ENCODE measurements at regions not wholly inside any gene's neighbourhood (a gene's known extent, or its start where the extent isn't known, plus 50 kb on each side); places are given as distances from the start of the nearest gene placed in this dataset.

GRCh38 chr17:68734931-68735330, 133.8 kb upstream of the FAM20A start:
- TF ChIP-seq CTCF (IDR thresholded peaks at IDR 0.05), result no peak
- DNase-seq, result no peak
- Histone ChIP-seq H3K36me3 (no peaks in the 10 kb centered on the region), H3K27ac (no peak overlapping the region), H3K4me3 (no peak overlapping the region), H3K4me1 (peaks cover 0 to 26% (median 15%) of the 10 kb centered on the region in 4 donors), H3K9me3 (no peaks in the 10 kb centered on the region), H3K27me3 (no peaks in the 10 kb centered on the region)
- intact Hi-C loops (cut with DNase I; ENCODE audit: low total_unique reads), result no loop called here

GRCh38 chr17:68734187-68734900, 133.2 kb upstream of the FAM20A start:
- Histone ChIP-seq H3K9me3 (no peaks in the 10 kb centered on the region), H3K4me1 (peaks cover 0 to 26% (median 15%) of the 10 kb centered on the region in 4 donors), H3K27ac (no peak overlapping the region), H3K27me3 (no peaks in the 10 kb centered on the region), H3K36me3 (no peaks in the 10 kb centered on the region), H3K4me3 (no peak overlapping the region)
- intact Hi-C loops (cut with DNase I; ENCODE audit: low total_unique reads), result no loop called here
- DNase-seq, result no peak
- no peak for TF ChIP-seq CTCF (IDR thresholded peaks at IDR 0.05)

GRCh38 chr17:68733241-68734176, 132.3 kb upstream of the FAM20A start:
- Histone ChIP-seq H3K4me1 (peaks cover 0 to 26% (median 15%) of the 10 kb centered on the region in 4 donors), H3K27ac (peak overlapping the region; percentile 25 to 30), H3K4me3 (no peak overlapping the region), H3K9me3 (no peaks in the 10 kb centered on the region), H3K27me3 (no peaks in the 10 kb centered on the region), H3K36me3 (no peaks in the 10 kb centered on the region)
- intact Hi-C loops (cut with DNase I; ENCODE audit: low total_unique reads), result no loop called here
- DNase-seq, result peak; percentile 56 to 69
- no peak for TF ChIP-seq CTCF (IDR thresholded peaks at IDR 0.05)

GRCh38 chr17:68732301-68732749, 131.2 kb upstream of the FAM20A start:
- no peak for TF ChIP-seq CTCF (IDR thresholded peaks at IDR 0.05)
- Histone ChIP-seq H3K27ac (no peak overlapping the region), H3K27me3 (no peaks in the 10 kb centered on the region), H3K4me1 (peaks cover 0 to 26% (median 15%) of the 10 kb centered on the region in 4 donors), H3K4me3 (no peak overlapping the region), H3K36me3 (no peaks in the 10 kb centered on the region), H3K9me3 (no peaks in the 10 kb centered on the region)
- no peak for DNase-seq
- intact Hi-C loops (cut with DNase I; ENCODE audit: low total_unique reads), result no loop called here

- DNase-seq, result no peak
- no peak overlapping the region for H3K27ac ChIP-seq
- intact Hi-C loops (cut with DNase I; ENCODE audit: low total_unique reads), result no loop called here
- no peak for TF ChIP-seq CTCF (IDR thresholded peaks at IDR 0.05)
- peaks cover 0 to 26% (median 15%) of the 10 kb centered on the region in 4 donors for H3K4me1 ChIP-seq
- no peaks in the 10 kb centered on the region for H3K36me3 ChIP-seq
- H3K9me3 ChIP-seq, result no peaks in the 10 kb centered on the region
- H3K4me3 ChIP-seq, result no peak overlapping the region
- H3K27me3 ChIP-seq, result no peaks in the 10 kb centered on the region
Measured at GRCh38 chr17:68731465-68731864, 130.3 kb upstream of the FAM20A start.

Measured in tibial artery (tissue), 4 donors.